ENCODE measurements at regions not wholly inside any gene's neighbourhood (a gene's known extent, or its start where the extent isn't known, plus 50 kb on each side); places are given as distances from the start of the nearest gene placed in this dataset.

DNA sequence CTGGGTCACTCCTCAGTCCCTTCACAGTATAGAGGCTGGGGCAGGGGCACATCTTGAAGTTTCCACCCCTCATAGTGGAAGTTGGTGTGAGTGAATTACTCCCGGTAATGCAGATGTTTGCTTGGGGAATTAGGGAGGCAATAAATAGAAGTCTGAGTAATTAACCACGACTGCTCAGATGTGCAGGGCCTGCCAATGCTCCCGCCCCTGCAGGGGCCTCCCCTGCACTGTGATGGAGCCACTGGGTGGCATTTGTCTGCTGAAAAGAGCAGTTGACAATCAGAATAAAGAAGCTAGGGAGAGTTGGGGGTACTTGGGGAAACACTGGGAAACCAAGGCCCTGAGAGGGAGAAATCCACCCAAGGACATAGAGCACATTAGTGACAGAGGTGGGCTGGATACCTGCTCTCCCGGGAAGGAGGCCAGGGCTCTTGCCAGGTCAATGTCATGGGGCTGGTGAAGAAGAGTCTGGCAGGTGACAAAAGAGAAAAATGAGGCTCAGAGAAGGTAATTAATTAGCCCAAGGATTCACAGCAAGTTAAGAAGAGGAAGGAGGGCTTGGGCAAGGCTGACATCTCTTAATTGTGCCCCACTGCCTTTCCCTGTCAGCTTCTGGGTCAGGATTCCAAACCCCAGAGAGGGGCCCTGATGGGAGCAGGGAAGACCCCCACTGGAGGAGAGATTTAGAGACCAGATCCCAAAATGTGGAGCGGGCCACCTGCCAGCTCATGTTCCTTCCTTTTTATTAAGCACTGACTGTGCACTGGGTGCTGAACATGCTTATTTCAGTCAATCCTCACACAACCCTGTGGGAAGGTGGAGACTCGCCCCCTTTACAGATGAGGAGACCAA is 436.2 kb downstream of the MATN1 start:
- Mint-ChIP-seq H3K36me3 (ENCODE audit: low read depth) (no peaks in the 10 kb centered on the region), H3K27me3 (peaks cover 18% of the 10 kb centered on the region), H3K4me1 (peaks cover 19% of the 10 kb centered on the region), H3K4me3 (no peak overlapping the region), H3K27ac (no peak overlapping the region), H3K9me3 (peaks cover 6% of the 10 kb centered on the region)
- DNase-seq, result no peak
- ChIA-PET CTCF (no interaction called here), POLR2A (no interaction called here)

GRCh38 chr1:30286241-30286987 is 437.0 kb downstream of the MATN1 start:
- peaks cover 15% of the 10 kb centered on the region for H3K27me3 Mint-ChIP-seq
- CTCF ChIA-PET, result no interaction called here
- no peak for DNase-seq
- no peaks in the 10 kb centered on the region for H3K36me3 Mint-ChIP-seq (ENCODE audit: low read depth)
- no peak overlapping the region for H3K27ac Mint-ChIP-seq
- no peak overlapping the region for H3K4me3 Mint-ChIP-seq
- POLR2A ChIA-PET, result no interaction called here
- peaks cover 20% of the 10 kb centered on the region for H3K4me1 Mint-ChIP-seq
- H3K9me3 Mint-ChIP-seq, result peaks cover 6% of the 10 kb centered on the region

DNA sequence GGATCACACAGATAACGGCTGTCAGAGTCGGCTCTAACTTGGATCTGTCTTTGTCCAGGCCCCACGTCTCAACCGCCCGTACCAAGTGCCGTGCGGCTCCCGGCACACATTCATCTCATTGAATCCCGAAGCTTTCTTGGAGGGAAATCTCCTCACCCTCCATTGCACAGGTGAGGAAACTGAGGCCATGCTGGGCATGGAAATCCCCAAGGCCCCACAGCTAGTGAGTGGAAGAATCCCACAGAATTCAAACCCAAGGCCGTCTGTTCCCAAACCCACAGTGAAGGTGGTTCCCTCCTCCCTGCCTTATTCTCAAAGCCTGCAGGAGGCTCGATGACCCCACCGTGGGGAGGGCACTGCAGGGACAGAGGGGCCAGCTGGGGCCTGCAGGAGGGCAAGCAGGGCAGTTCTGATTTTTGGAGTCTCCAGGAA is 437.9 kb downstream of the MATN1 start:
- Mint-ChIP-seq H3K4me3 (no peak overlapping the region), H3K27ac (no peak overlapping the region), H3K9me3 (peaks cover 6% of the 10 kb centered on the region), H3K27me3 (peaks cover 11% of the 10 kb centered on the region), H3K36me3 (ENCODE audit: low read depth) (no peaks in the 10 kb centered on the region), H3K4me1 (peaks cover 20% of the 10 kb centered on the region)
- DNase-seq, result no peak
- ChIA-PET POLR2A (no interaction called here), CTCF (no interaction called here)

- H3K4me1 Mint-ChIP-seq, result peaks cover 20% of the 10 kb centered on the region
- H3K9me3 Mint-ChIP-seq, result peaks cover 6% of the 10 kb centered on the region
- peaks cover 9% of the 10 kb centered on the region for H3K27me3 Mint-ChIP-seq
- POLR2A ChIA-PET, result no interaction called here
- CTCF ChIA-PET, result interaction anchor here (1.2 kb wide), 1 partner anchor 7 kb away, joined by 3 read pairs; no protein-coding TSS in a partner anchor
- no peak overlapping the region for H3K27ac Mint-ChIP-seq
- no peaks in the 10 kb centered on the region for H3K36me3 Mint-ChIP-seq (ENCODE audit: low read depth)
- DNase-seq, result no peak
- H3K4me3 Mint-ChIP-seq, result no peak overlapping the region
Observed at GRCh38 chr1:30284728-30285475, 438.5 kb downstream of the MATN1 start.

DNA sequence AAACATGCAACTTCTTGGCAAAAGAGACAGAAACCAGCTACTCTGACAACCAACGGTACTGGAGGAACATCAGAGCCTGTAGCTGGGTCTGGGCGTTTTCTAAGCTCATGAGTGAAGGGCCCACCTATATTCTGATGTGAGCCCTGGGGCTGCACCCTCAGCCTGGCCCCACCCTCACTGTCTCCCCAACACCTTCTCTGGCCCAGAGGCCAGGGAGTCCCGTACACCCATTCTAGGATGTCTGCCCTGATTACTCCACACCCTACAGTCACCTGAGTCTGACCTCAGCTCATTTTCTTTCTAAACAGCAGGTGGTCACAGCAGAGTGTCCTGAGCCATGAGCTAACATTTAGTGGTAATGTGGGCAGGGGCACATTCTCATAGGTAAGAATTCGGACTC is 439.2 kb downstream of the MATN1 start:
- Mint-ChIP-seq H3K36me3 (ENCODE audit: low read depth) (no peaks in the 10 kb centered on the region), H3K4me1 (peaks cover 20% of the 10 kb centered on the region), H3K27ac (no peak overlapping the region), H3K27me3 (peaks cover 11% of the 10 kb centered on the region), H3K4me3 (no peak overlapping the region), H3K9me3 (peaks cover 6% of the 10 kb centered on the region)
- ChIA-PET POLR2A (no interaction called here), CTCF (interaction anchor here (1.2 kb wide), 1 partner anchor 8 kb away, joined by 3 read pairs; no protein-coding TSS in a partner anchor)
- DNase-seq, result no peak

DNA sequence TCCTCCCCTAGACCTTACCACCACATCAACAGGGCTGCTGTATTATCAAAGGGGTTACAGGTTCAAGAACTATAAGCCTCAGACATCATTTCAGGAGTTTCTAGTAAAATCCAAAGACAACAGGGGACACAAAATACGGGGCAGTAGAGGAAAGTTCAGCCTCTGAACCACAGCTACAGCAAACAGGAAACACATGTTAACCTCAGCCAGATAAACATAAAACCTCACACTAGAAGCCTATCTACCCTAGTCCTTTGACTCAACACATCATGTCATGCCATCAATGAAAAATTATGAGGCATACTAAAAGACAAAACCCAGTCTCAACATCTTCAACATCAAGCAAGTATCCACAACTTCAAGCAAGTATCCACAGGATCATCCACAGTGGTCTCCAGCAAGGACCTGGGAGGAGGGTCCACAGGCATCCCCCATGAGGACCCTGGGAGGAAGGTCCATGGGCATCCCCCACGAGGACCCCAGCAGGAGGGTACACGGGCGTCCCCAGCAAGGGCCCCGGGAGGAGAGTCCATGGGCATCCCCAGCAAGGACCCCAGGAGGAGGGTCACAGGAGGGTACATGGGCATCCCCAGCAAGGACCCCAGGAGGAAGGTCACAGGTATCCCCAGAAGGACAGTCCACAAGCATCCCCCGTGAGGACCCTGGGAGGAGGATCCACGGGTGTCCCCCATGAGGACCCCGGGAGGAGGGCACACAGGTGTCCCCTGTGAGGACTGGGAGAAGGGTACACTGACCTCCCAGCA is 440.0 kb downstream of the MATN1 start:
- DNase-seq, result no peak
- no peak overlapping the region for H3K4me3 Mint-ChIP-seq
- no peaks in the 10 kb centered on the region for H3K36me3 Mint-ChIP-seq (ENCODE audit: low read depth)
- CTCF ChIA-PET, result interaction anchor here (1.2 to 1.6 kb wide), 2 partner anchors 8 to 97 kb away, joined by 3 read pairs; no protein-coding TSS in a partner anchor
- H3K27ac Mint-ChIP-seq, result no peak overlapping the region
- H3K27me3 Mint-ChIP-seq, result peaks cover 8% of the 10 kb centered on the region
- peaks cover 20% of the 10 kb centered on the region for H3K4me1 Mint-ChIP-seq
- POLR2A ChIA-PET, result no interaction called here
- H3K9me3 Mint-ChIP-seq, result peaks cover 6% of the 10 kb centered on the region

DNA sequence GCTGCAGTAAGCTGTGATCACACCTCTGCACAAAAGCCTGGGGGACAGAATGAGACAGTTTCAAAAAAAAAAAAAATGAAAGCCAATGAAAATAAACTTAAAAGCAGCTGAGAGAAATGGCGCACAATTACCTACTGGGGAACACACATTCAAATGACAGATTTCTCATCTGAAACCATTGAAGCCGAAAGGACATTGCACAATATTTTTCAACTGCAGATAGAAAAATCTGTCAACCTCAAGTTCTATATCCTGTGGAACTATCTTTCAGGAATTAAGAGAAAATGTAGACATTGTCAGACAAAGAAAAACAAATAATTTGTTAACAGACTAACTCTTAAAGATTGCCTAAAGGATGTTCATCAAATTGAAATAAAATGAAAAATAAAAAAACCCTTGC is 442.8 kb downstream of the MATN1 start:
- H3K4me1 Mint-ChIP-seq, result peaks cover 20% of the 10 kb centered on the region
- CTCF ChIA-PET, result no interaction called here
- no peak for DNase-seq
- POLR2A ChIA-PET, result no interaction called here
- H3K27me3 Mint-ChIP-seq, result peaks cover 7% of the 10 kb centered on the region
- peaks cover 6% of the 10 kb centered on the region for H3K9me3 Mint-ChIP-seq
- no peaks in the 10 kb centered on the region for H3K36me3 Mint-ChIP-seq (ENCODE audit: low read depth)
- no peak overlapping the region for H3K4me3 Mint-ChIP-seq
- H3K27ac Mint-ChIP-seq, result no peak overlapping the region

DNA sequence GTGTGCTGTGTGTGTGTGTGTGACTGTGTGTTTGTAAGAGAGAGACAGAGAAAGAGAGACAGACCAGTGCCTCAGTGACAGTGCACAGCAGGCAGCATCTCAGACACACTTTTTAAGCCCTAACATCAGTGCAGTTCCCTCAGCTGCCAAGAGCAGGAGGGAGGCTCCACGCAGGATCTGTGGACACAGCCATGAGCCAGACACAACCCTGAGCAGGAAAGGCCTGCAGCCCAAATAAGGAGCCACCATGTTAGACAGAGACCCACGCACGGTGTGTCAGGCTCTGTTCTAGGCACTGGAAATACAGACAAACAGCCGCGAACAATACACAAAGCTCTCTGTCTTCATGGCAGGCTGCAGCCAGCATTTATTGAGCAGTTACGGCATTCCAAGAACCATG is 445.5 kb downstream of the MATN1 start:
- no peaks in the 10 kb centered on the region for H3K9me3 Mint-ChIP-seq
- POLR2A ChIA-PET, result no interaction called here
- H3K36me3 Mint-ChIP-seq (ENCODE audit: low read depth), result no peaks in the 10 kb centered on the region
- CTCF ChIA-PET, result no interaction called here
- peak; percentile 9 for DNase-seq
- no peak overlapping the region for H3K27ac Mint-ChIP-seq
- peaks cover 7% of the 10 kb centered on the region for H3K27me3 Mint-ChIP-seq
- H3K4me3 Mint-ChIP-seq, result no peak overlapping the region
- H3K4me1 Mint-ChIP-seq, result peaks cover 7% of the 10 kb centered on the region

DNA sequence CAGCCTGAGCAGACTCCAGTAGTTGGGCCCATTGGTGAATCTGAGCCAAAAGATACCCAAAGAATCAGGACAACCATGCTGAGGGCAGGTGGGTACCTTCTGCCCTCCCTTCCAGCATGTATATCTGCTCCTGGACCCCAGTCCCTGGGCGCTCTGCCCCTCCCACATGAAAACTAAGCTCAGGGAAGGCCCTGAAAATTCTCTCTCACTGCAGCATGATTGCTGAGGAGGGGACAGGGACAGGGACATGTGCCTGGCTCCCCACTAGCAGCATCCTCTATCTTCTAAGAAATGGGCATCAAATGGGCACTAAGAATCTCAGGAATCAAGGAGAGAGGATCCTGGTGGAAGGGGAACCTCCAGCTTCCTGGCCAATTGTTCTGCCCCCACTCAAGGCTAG is 446.0 kb downstream of the MATN1 start:
- CTCF ChIA-PET, result no interaction called here
- Mint-ChIP-seq H3K4me1 (peaks cover 2% of the 10 kb centered on the region), H3K36me3 (ENCODE audit: low read depth) (no peaks in the 10 kb centered on the region), H3K27ac (no peak overlapping the region), H3K9me3 (no peaks in the 10 kb centered on the region), H3K27me3 (peaks cover 7% of the 10 kb centered on the region), H3K4me3 (no peak overlapping the region)
- DNase-seq, result no peak
- POLR2A ChIA-PET, result no interaction called here

DNA sequence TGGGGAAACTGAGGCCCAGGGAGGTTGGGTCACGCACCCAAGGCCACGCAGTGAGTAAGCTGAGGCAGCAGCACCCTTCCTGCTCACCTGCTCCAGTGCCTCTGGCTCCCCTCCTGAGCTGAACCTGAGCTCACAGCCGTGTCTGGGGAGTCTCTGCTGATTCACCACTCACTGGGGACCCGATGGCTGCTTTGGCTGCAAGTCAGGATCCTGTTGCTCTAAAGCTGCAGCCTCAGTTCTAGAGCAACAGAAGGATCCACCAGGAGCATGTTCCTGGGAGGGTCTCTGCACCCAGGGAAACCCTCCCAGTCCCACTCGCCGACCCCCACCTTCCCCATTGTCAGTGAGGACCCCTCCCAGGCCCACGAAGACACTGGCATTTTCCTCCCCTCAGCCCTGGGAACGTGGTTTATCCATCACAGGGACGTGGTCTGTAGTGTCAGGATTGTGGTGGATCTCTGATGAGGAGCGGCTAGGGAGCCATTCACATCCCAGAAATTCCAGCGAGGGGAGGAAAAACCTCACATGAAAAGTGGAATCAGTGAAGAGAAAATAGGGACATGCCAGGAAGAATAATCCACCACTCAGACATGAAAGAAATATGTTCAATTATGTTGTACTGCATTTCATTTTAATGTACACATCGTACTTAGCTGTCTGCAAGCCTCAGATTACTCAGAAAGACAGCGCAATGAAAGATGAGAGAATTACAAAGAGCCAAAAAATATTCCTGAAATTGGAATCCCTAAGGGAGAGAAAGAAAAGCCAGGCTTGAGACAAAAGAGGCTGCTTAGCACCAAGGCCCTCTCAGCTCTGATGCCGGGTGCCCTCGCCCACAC is 447.2 kb downstream of the MATN1 start:
- no peaks in the 10 kb centered on the region for H3K4me1 Mint-ChIP-seq
- peak; percentile 5 for DNase-seq
- H3K4me3 Mint-ChIP-seq, result no peak overlapping the region
- peaks cover 3% of the 10 kb centered on the region for H3K27me3 Mint-ChIP-seq
- CTCF ChIA-PET, result no interaction called here
- no peaks in the 10 kb centered on the region for H3K36me3 Mint-ChIP-seq (ENCODE audit: low read depth)
- POLR2A ChIA-PET, result no interaction called here
- H3K27ac Mint-ChIP-seq, result no peak overlapping the region
- H3K9me3 Mint-ChIP-seq, result no peaks in the 10 kb centered on the region

- no peaks in the 10 kb centered on the region for H3K9me3 Mint-ChIP-seq
- POLR2A ChIA-PET, result no interaction called here
- no peak overlapping the region for H3K4me3 Mint-ChIP-seq
- CTCF ChIA-PET, result no interaction called here
- peak; percentile 9 for DNase-seq
- H3K27me3 Mint-ChIP-seq, result peaks cover 1% of the 10 kb centered on the region
- no peaks in the 10 kb centered on the region for H3K36me3 Mint-ChIP-seq (ENCODE audit: low read depth)
- no peaks in the 10 kb centered on the region for H3K4me1 Mint-ChIP-seq
- H3K27ac Mint-ChIP-seq, result no peak overlapping the region
Observed at GRCh38 chr1:30274976-30275621, 448.3 kb downstream of the MATN1 start.
